Right ventricle myocardium superior (tissue), 1 donor: ENCODE measurements at regions not wholly inside any gene's neighbourhood (a gene's known extent, or its start where the extent isn't known, plus 50 kb on each side); places are given as distances from the start of the nearest gene placed in this dataset.

Experiments used
- ATAC-seq: fragments of 200-7000 bp; cut with Tn5 transposase; one replicate; pipeline ENCODE4 v1.9.1; 2020; ENCODE audit warnings: mild to moderate bottlenecking; ENCODE audit not compliant: poor library complexity
- DNase-seq: peaks from one replicate; pipeline ENCODE4 v3.0.0-alpha.2; 2020
- intact Hi-C: fragments of 100-400 bp; cut with DNase I; formaldehyde crosslinking; loops from one replicate; pipeline ENCODE4 v1.11.2; 2022
- donor health status: DM: no; HTN: yes; CAD: no; lungs with severe emphysema.

GRCh38 chr7:125661-126060, 66.7 kb upstream of the FAM20C start:
- intact Hi-C loops: no loop called here
- ATAC-seq: no peak
- DNase-seq: no peak

- intact Hi-C loops: no loop called here
These were observed 66.0 kb upstream of the FAM20C start for GRCh38 chr7:126368-126767.

GRCh38 chr7:127064-127598, 65.2 kb upstream of the FAM20C start:
- ATAC-seq (no peak), DNase-seq (no peak)
- intact Hi-C loops: no loop called here

More at GRCh38 chr7:126368-126767, 66.0 kb upstream of the FAM20C start:
- DNase-seq: no peak
- no peak for ATAC-seq

GRCh38 chr7:128171-129080, 63.9 kb upstream of the FAM20C start:
- intact Hi-C loops: no loop called here
- ATAC-seq (no peak), DNase-seq (no peak)

GRCh38 chr7:129366-130221, 62.8 kb upstream of the FAM20C start:
- ATAC-seq (peak; percentile 73), DNase-seq (peak; percentile 60)
- intact Hi-C loops: no loop called here

- DNase-seq (no peak), ATAC-seq (peak; percentile 70)
- intact Hi-C loops: no loop called here
These were observed 62.2 kb upstream of the FAM20C start for GRCh38 chr7:130222-130572.

GRCh38 chr7:130875-131780, 61.2 kb upstream of the FAM20C start:
- no peak for DNase-seq
- ATAC-seq: peak; percentile 17

GRCh38 chr7:131781-132482, 60.4 kb upstream of the FAM20C start:
- ATAC-seq: peak; percentile 60
- DNase-seq: peak; percentile 84

More at GRCh38 chr7:130875-131780, 61.2 kb upstream of the FAM20C start:
- intact Hi-C loops: no loop called here

GRCh38 chr7:132899-133298, 59.5 kb upstream of the FAM20C start:
- DNase-seq (no peak), ATAC-seq (no peak)
- intact Hi-C loops: no loop called here

More at GRCh38 chr7:131781-132482, 60.4 kb upstream of the FAM20C start:
- intact Hi-C loops: no loop called here

- ATAC-seq (no peak), DNase-seq (no peak)
- intact Hi-C loops: no loop called here
These were observed 58.9 kb upstream of the FAM20C start for GRCh38 chr7:133470-133869.

- DNase-seq (no peak), ATAC-seq (no peak)
- intact Hi-C loops: no loop called here
These were observed 58.3 kb upstream of the FAM20C start for GRCh38 chr7:134029-134428.

- DNase-seq: no peak
- intact Hi-C loops: no loop called here
- no peak for ATAC-seq
These were observed 57.7 kb upstream of the FAM20C start for GRCh38 chr7:134561-135256.

- intact Hi-C loops: no loop called here
- ATAC-seq (no peak), DNase-seq (no peak)
These were observed 57.1 kb upstream of the FAM20C start for GRCh38 chr7:135257-135653.

- DNase-seq (no peak), ATAC-seq (no peak)
- intact Hi-C loops: no loop called here
These were observed 56.4 kb upstream of the FAM20C start for GRCh38 chr7:135731-136645.

GRCh38 chr7:137094-137891, 55.1 kb upstream of the FAM20C start:
- intact Hi-C loops: no loop called here
- DNase-seq: peak; percentile 35
- ATAC-seq: peak; percentile 43

GRCh38 chr7:139131-139530, 53.2 kb upstream of the FAM20C start:
- intact Hi-C loops: no loop called here
- ATAC-seq (no peak), DNase-seq (no peak)
